Osteoblast (primary cell): ENCODE measurements at regions not wholly inside any gene's neighbourhood (a gene's known extent, or its start where the extent isn't known, plus 50 kb on each side); places are given as distances from the start of the nearest gene placed in this dataset.

Experiments
- DNase-seq: peaks from one replicate; pipeline ENCODE4 v3.0.0; 2011; ENCODE audit warnings: low spot score, mixed read lengths; ENCODE audit not compliant: insufficient read length; ENCODE audit errors: missing footprints
- H2AFZ ChIP-seq: 2 replicates; pipeline ENCODE4 v1.6.0; 2011; ENCODE audit warnings: mild to moderate bottlenecking, low read length
- H3K27ac ChIP-seq: 2 replicates; pipeline ENCODE4 v1.5.1; 2011; ENCODE audit warnings: mild to moderate bottlenecking, low read depth, low read length, moderate library complexity
- H3K27me3 ChIP-seq: 2 replicates; pipeline ENCODE4 v1.6.0; 2012; ENCODE audit warnings: mild to moderate bottlenecking, control low read depth, inconsistent platforms, low read length, moderate library complexity; ENCODE audit not compliant: insufficient read depth
- H3K36me3 ChIP-seq: 2 replicates; pipeline ENCODE4 v1.5.1; 2011; ENCODE audit warnings: mild to moderate bottlenecking, low read length, control low read depth, moderate library complexity; ENCODE audit not compliant: insufficient read depth
- H3K4me1 ChIP-seq: 2 replicates; pipeline ENCODE4 v1.5.1; 2011; ENCODE audit warnings: mild to moderate bottlenecking, low read length, control low read depth, moderate library complexity; ENCODE audit not compliant: insufficient read depth
- H3K4me2 ChIP-seq: 2 replicates; pipeline ENCODE4 v1.6.0; 2011; ENCODE audit warnings: mild to moderate bottlenecking, low read length; ENCODE audit not compliant: insufficient read depth
- H3K4me3 ChIP-seq: fragments of 200-600 bp; sonication (generic); 3 replicates; pipeline ENCODE4 v1.5.1; 2012; ENCODE audit warnings: mild to moderate bottlenecking, low read length, inconsistent platforms; ENCODE audit not compliant: insufficient read depth
- H3K79me2 ChIP-seq: 2 replicates; pipeline ENCODE4 v1.6.0; 2012; ENCODE audit warnings: mild to moderate bottlenecking, low read length, control low read depth, inconsistent platforms; ENCODE audit not compliant: insufficient read depth
- H3K9me3 ChIP-seq: 2 replicates; pipeline ENCODE4 v1.5.1; 2011; ENCODE audit warnings: low read depth, low read length, control low read depth
- H4K20me1 ChIP-seq: 2 replicates; pipeline ENCODE4 v1.6.0; 2012; ENCODE audit warnings: mild to moderate bottlenecking, low read length, control low read depth; ENCODE audit not compliant: insufficient read depth
- CTCF ChIP-seq: IDR thresholded peaks from 2 replicates; pipeline ENCODE4 v1.5.1; 2011; ENCODE audit warnings: mild to moderate bottlenecking, low read depth, low read length, moderate library complexity; ENCODE audit errors: extremely low read depth

- Histone ChIP-seq H3K27me3 (no peaks in the 10 kb centered on the region), H2AFZ (no peak overlapping the region)
These were observed 171.9 kb upstream of the GRIA1 start for GRCh38 chr5:153318556-153318955.

GRCh38 chr5:153321478-153321877 lies 169.0 kb upstream of the GRIA1 start:
- no peaks in the 10 kb centered on the region for H4K20me1 ChIP-seq
- no peaks in the 10 kb centered on the region for H3K4me1 ChIP-seq
- H3K79me2 ChIP-seq = no peaks in the 10 kb centered on the region
- H3K27me3 ChIP-seq = no peaks in the 10 kb centered on the region
- no peak overlapping the region for H3K4me3 ChIP-seq
- no peaks in the 10 kb centered on the region for H3K9me3 ChIP-seq
- H3K4me2 ChIP-seq = no peak overlapping the region
- TF ChIP-seq CTCF = no peak
- no peak for DNase-seq
- H3K36me3 ChIP-seq = no peaks in the 10 kb centered on the region
- no peak overlapping the region for H3K27ac ChIP-seq
- no peak overlapping the region for H2AFZ ChIP-seq

More at GRCh38 chr5:153318556-153318955, 171.9 kb upstream of the GRIA1 start:
- DNase-seq = no peak
- H3K4me3 ChIP-seq = no peak overlapping the region
- H3K4me2 ChIP-seq = no peak overlapping the region
- no peaks in the 10 kb centered on the region for H3K9me3 ChIP-seq
- H3K27ac ChIP-seq = no peak overlapping the region
- no peaks in the 10 kb centered on the region for H3K4me1 ChIP-seq
- no peaks in the 10 kb centered on the region for H3K36me3 ChIP-seq
- TF ChIP-seq CTCF = no peak
- H3K79me2 ChIP-seq = no peaks in the 10 kb centered on the region
- H4K20me1 ChIP-seq = no peaks in the 10 kb centered on the region

- Histone ChIP-seq H3K4me3 (no peak overlapping the region), H4K20me1 (no peaks in the 10 kb centered on the region), H3K9me3 (no peaks in the 10 kb centered on the region), H3K4me2 (no peak overlapping the region), H3K27me3 (no peaks in the 10 kb centered on the region), H3K79me2 (no peaks in the 10 kb centered on the region), H3K27ac (no peak overlapping the region), H3K36me3 (no peaks in the 10 kb centered on the region), H3K4me1 (no peaks in the 10 kb centered on the region), H2AFZ (no peak overlapping the region)
- no peak for DNase-seq
- no peak for TF ChIP-seq CTCF
These were observed 150.3 kb upstream of the GRIA1 start for GRCh38 chr5:153340139-153340538.

- no peaks in the 10 kb centered on the region for H4K20me1 ChIP-seq
- no peak overlapping the region for H3K4me2 ChIP-seq
These were observed 149.7 kb upstream of the GRIA1 start for GRCh38 chr5:153340738-153341137.

More at GRCh38 chr5:153340738-153341137, 149.7 kb upstream of the GRIA1 start:
- Histone ChIP-seq H3K27me3 (no peaks in the 10 kb centered on the region), H2AFZ (no peak overlapping the region), H3K9me3 (no peaks in the 10 kb centered on the region), H3K36me3 (no peaks in the 10 kb centered on the region), H3K27ac (no peak overlapping the region), H3K4me1 (no peaks in the 10 kb centered on the region), H3K4me3 (no peak overlapping the region), H3K79me2 (no peaks in the 10 kb centered on the region)
- TF ChIP-seq CTCF = no peak
- no peak for DNase-seq
